Adrenal gland (tissue), 5 donors: ENCODE measurements at regions not wholly inside any gene's neighbourhood (a gene's known extent, or its start where the extent isn't known, plus 50 kb on each side); places are given as distances from the start of the nearest gene placed in this dataset.

Source experiments
- POLR2A ChIP-seq, 2 donors: fragments of 450-650 bp; IDR thresholded peaks; one replicate each; pipeline ENCODE4 v1.6.1; 2017; ENCODE audit warnings: antibody characterized with exemption in 2 of 2, mild to moderate bottlenecking in 2 of 2, moderate library complexity in 1 of 2
- TF ChIP-seq, protein P1 (sequence below), 6 experiments: fragments of 450-650 bp in 4 of 6; fragments of 200-600 bp in 2 of 6; sonication (generic) in 1 of 6; IDR thresholded peaks; 1 replicate in 5 of 6; 2 replicates in 1 of 6; pipeline versions ENCODE4 v1.5.1 to v1.8.0; 2016 to 2021; ENCODE audit warnings: antibody characterized with exemption in 6 of 6, mild to moderate bottlenecking in 2 of 6, moderate library complexity in 1 of 6
- donor health status: DM: no; HTN: no; CAD: no.

DNA sequence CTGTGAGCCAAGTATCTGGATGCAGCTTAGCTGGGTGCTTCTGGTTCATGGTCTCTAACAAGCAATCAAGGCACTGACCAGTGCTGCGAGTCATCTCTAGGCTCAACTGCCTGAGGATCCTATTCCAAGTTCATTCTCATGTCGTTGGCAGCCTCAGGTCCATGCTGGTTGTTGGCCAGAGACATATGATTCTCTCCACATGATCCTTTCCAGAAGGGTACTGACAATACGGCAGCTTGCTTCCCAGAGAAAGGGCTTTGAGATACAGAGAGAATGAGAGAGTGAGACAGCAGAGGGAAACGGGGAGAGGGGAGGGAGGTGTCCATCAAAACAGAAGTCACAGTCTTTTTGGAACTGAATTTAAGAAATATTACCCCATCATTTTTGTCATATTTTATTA, 405.6 kb downstream of the XPNPEP1 start:
- TF ChIP-seq, protein P1, sequence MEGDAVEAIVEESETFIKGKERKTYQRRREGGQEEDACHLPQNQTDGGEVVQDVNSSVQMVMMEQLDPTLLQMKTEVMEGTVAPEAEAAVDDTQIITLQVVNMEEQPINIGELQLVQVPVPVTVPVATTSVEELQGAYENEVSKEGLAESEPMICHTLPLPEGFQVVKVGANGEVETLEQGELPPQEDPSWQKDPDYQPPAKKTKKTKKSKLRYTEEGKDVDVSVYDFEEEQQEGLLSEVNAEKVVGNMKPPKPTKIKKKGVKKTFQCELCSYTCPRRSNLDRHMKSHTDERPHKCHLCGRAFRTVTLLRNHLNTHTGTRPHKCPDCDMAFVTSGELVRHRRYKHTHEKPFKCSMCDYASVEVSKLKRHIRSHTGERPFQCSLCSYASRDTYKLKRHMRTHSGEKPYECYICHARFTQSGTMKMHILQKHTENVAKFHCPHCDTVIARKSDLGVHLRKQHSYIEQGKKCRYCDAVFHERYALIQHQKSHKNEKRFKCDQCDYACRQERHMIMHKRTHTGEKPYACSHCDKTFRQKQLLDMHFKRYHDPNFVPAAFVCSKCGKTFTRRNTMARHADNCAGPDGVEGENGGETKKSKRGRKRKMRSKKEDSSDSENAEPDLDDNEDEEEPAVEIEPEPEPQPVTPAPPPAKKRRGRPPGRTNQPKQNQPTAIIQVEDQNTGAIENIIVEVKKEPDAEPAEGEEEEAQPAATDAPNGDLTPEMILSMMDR (IDR thresholded peaks at IDR 0.05): no peak
- no peak for TF ChIP-seq POLR2A (IDR thresholded peaks at IDR 0.05)
